Stomach smooth muscle (tissue), 2 donors: ENCODE measurements at regions not wholly inside any gene's neighbourhood (a gene's known extent, or its start where the extent isn't known, plus 50 kb on each side); places are given as distances from the start of the nearest gene placed in this dataset.
"Not testable (repeated sequence)": the region's sequence is repeated elsewhere in the genome, so short reads cannot be mapped to it uniquely, and the experiment has no call there.

Source experiments
- H3K27ac ChIP-seq: one replicate; pipeline ENCODE4 v1.7.0; 2013; ENCODE audit warnings: mild to moderate bottlenecking, low read length, inconsistent platforms
- H3K27me3 ChIP-seq, 2 donors: one replicate each; pipeline ENCODE4 v1.7.0; 2013; ENCODE audit warnings: low read length in 2 of 2; ENCODE audit not compliant: insufficient read depth in 2 of 2, control insufficient read depth in 1 of 2
- H3K36me3 ChIP-seq, 2 donors: one replicate each; pipeline ENCODE4 v1.7.0; 2013; ENCODE audit warnings: low read length in 2 of 2; ENCODE audit not compliant: control insufficient read depth in 2 of 2, insufficient read depth in 2 of 2
- H3K4me1 ChIP-seq: one replicate; pipeline ENCODE4 v1.7.0; 2013; ENCODE audit warnings: low read length; ENCODE audit not compliant: control insufficient read depth, insufficient read depth
- H3K4me3 ChIP-seq, 2 donors: one replicate each; pipeline ENCODE4 v1.7.0; 2013; ENCODE audit warnings: low read length in 2 of 2
- H3K9ac ChIP-seq, 2 donors: one replicate each; pipeline ENCODE4 v1.7.0; 2013; ENCODE audit warnings: low read length in 2 of 2, mild to moderate bottlenecking in 1 of 2
- H3K9me3 ChIP-seq, 2 donors: one replicate each; pipeline ENCODE4 v1.7.0; 2013; ENCODE audit warnings: low read length in 2 of 2; ENCODE audit not compliant: control insufficient read depth in 2 of 2
- donor health status: healthy.
- donor health status: Pancreatic carcinoma.

GRCh38 chr13:60214213-60215055 lies 50.7 kb upstream of the DIAPH3 start:
- H3K9ac ChIP-seq: no peak overlapping the region
- H3K27me3 ChIP-seq: peaks cover 0 to 3% of the 10 kb centered on the region in 2 donors
- no peak overlapping the region for H3K27ac ChIP-seq
- no peak overlapping the region for H3K4me3 ChIP-seq
- H3K36me3 ChIP-seq: no peaks in the 10 kb centered on the region
- H3K4me1 ChIP-seq: no peaks in the 10 kb centered on the region
- H3K9me3 ChIP-seq: no peaks in the 10 kb centered on the region

- Histone ChIP-seq H3K9ac (no peak overlapping the region), H3K4me1 (no peaks in the 10 kb centered on the region), H3K27me3 (peaks cover 0 to 3% of the 10 kb centered on the region in 2 donors), H3K27ac (no peak overlapping the region), H3K4me3 (no peak overlapping the region), H3K9me3 (no peaks in the 10 kb centered on the region), H3K36me3 (no peaks in the 10 kb centered on the region)
Measured at GRCh38 chr13:60220072-60220471, 56.3 kb upstream of the DIAPH3 start.

GRCh38 chr13:60221581-60221980 lies 57.9 kb upstream of the DIAPH3 start:
- Histone ChIP-seq H3K9me3 (no peaks in the 10 kb centered on the region), H3K27ac (no peak overlapping the region), H3K4me3 (no peak overlapping the region), H3K36me3 (no peaks in the 10 kb centered on the region), H3K27me3 (peaks cover 0 to 2% of the 10 kb centered on the region in 2 donors), H3K4me1 (no peaks in the 10 kb centered on the region), H3K9ac (no peak overlapping the region)

DNA sequence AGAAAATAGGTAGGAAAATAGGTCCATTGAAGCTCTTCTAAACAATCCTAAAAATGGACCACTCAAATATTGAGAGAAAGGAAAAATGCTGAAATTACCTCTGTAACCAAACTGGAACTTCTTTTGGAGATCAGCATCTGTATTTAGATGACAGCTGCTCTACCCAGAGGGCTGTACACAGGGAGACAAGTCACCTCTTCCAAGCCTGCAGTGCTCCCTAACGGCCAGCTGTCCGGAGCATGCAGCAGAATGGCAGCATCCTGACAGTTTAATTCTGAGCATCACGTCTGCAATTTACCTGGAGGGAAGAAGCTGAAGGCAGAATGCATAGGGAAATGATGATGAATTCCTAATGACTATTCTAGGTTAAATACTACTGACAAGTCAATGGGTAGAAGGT lies 62.8 kb upstream of the DIAPH3 start:
- Histone ChIP-seq H3K27ac (no peak overlapping the region), H3K9ac (no peak overlapping the region), H3K27me3 (no peaks in the 10 kb centered on the region), H3K36me3 (no peaks in the 10 kb centered on the region), H3K9me3 (no peaks in the 10 kb centered on the region), H3K4me3 (no peak overlapping the region), H3K4me1 (no peaks in the 10 kb centered on the region)

- Histone ChIP-seq H3K27ac (no peak overlapping the region), H3K4me1 (no peaks in the 10 kb centered on the region), H3K9me3 (no peaks in the 10 kb centered on the region), H3K4me3 (no peak overlapping the region), H3K9ac (no peak overlapping the region), H3K36me3 (no peaks in the 10 kb centered on the region), H3K27me3 (no peaks in the 10 kb centered on the region)
Measured at GRCh38 chr13:60227158-60227557, 63.4 kb upstream of the DIAPH3 start.

GRCh38 chr13:60229708-60230272 lies 66.1 kb upstream of the DIAPH3 start:
- Histone ChIP-seq H3K4me3 (no peak overlapping the region), H3K9me3 (no peaks in the 10 kb centered on the region), H3K4me1 (no peaks in the 10 kb centered on the region), H3K9ac (no peak overlapping the region), H3K27ac (no peak overlapping the region), H3K36me3 (no peaks in the 10 kb centered on the region), H3K27me3 (no peaks in the 10 kb centered on the region)

DNA sequence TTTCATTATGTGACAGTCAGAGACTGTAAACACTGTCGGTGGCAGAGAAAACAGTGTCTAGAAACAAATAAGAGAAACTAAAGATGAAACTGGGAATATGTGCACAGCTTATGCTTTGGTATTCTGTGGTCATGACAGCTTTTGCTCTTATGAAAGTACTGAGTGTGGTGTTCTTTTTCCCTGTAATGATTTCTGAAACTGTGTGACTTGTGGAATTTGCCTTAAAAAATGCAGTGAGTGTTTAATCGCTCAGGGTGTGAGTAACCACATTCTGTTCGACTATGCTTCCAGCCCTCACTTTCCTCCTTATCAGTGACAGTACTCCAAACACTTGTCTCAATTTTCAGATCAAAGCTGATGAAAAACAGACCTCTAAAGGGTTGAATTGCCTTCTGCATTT lies 66.9 kb upstream of the DIAPH3 start:
- Histone ChIP-seq H3K9me3 (no peaks in the 10 kb centered on the region), H3K27me3 (no peaks in the 10 kb centered on the region), H3K27ac (no peak overlapping the region), H3K36me3 (no peaks in the 10 kb centered on the region), H3K4me3 (no peak overlapping the region), H3K4me1 (no peaks in the 10 kb centered on the region), H3K9ac (no peak overlapping the region)

DNA sequence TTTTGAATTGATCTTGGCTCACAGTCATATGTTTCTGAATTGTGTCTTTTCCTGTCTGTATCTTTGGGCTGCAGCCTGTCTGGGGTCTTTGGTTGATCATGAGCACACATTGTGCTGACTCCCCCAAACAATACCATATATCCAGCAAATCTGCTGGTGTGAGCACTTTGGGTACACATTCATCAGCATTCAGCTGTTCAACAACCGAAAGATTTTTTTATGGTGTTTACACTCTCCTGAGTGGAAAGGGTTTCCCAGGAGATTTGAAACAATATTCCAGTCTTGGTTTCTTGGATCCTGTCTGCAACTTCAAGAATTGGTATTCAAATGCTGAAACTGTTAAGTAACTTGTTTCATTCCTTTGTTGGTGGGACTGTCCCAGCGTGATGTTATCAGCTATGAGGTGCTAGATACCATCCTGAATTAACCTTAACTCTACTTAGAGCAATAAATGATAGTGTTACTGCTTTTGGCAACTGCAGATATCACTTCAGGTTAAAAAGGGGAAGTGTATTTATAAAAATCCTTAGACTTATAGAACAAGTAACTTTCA lies 78.4 kb upstream of the DIAPH3 start:
- Histone ChIP-seq H3K27ac (no peak overlapping the region), H3K36me3 (no peaks in the 10 kb centered on the region), H3K4me3 (no peak overlapping the region), H3K27me3 (no peaks in the 10 kb centered on the region), H3K9ac (no peak overlapping the region), H3K9me3 (no peaks in the 10 kb centered on the region), H3K4me1 (no peaks in the 10 kb centered on the region)

GRCh38 chr13:60244381-60244780 lies 80.7 kb upstream of the DIAPH3 start:
- no peaks in the 10 kb centered on the region for H3K4me1 ChIP-seq
- no peaks in the 10 kb centered on the region for H3K27me3 ChIP-seq
- no peak overlapping the region for H3K9ac ChIP-seq
- H3K9me3 ChIP-seq: no peaks in the 10 kb centered on the region
- H3K4me3 ChIP-seq: no peak overlapping the region
- no peak overlapping the region for H3K27ac ChIP-seq
- no peaks in the 10 kb centered on the region for H3K36me3 ChIP-seq

DNA sequence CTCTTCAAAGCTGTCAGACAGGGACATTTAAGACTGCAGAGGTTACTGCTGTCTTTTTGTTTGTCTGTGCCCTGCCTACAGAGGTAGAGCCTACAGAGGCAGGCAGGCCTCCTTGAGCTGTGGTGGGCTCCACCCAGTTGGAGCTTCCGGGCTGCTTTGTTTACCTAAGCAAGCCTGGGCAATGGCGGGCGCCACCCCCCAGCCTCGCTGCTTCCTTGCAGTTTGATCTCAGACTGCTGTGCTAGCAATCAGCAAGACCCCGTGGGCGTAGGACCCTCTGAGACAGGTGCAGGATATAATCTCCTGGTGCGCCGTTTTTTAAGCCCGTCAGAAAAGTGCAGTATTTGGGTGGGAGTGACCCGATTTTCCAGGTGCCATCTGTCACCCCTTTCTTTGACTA lies 87.7 kb upstream of the DIAPH3 start:
- H3K9me3 ChIP-seq, H3K4me3 ChIP-seq, H3K9ac ChIP-seq, H3K4me1 ChIP-seq, H3K36me3 ChIP-seq, H3K27ac ChIP-seq, H3K27me3 ChIP-seq: not testable (repeated sequence)

- Histone ChIP-seq H3K9me3 (peaks cover 2 to 3% of the 10 kb centered on the region in 2 donors), H3K4me1 (no peaks in the 10 kb centered on the region), H3K27me3 (no peaks in the 10 kb centered on the region), H3K4me3 (no peak overlapping the region), H3K36me3 (no peaks in the 10 kb centered on the region), H3K27ac (no peak overlapping the region), H3K9ac (no peak overlapping the region)
Measured at GRCh38 chr13:60258349-60258748, 94.6 kb upstream of the DIAPH3 start.
